ENCODE measurements at regions not wholly inside any gene's neighbourhood (a gene's known extent, or its start where the extent isn't known, plus 50 kb on each side); places are given as distances from the start of the nearest gene placed in this dataset.

DNA sequence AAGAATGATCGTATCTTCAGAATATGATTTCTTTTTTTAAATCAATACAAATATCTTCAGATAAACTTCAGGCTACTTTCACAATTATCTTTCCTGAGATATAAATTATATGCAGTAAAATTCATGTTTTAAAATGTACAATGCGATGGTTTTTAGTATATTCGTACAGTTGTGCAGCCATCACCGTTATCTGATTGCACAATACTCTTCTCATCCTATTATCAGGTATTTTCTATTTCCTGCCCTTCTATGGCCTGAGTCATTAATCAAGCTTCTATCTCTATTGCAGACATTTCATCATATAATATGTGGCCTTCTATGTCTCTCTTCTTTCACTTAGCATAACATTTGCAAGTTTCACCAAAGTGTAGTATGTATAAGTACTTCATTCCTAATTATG is 1360.2 kb upstream of the SLC10A2 start:
- TF ChIP-seq GATA2 (IDR thresholded peaks at IDR 0.05; ENCODE audit: low read depth, low read length) (no peak), GATA3 (IDR thresholded peaks at IDR 0.05; ENCODE audit: low read depth, low read length) (no peak)

All from SH-SY5Y (cell line).